HepG2 (cell line): ENCODE measurements at regions not wholly inside any gene's neighbourhood (a gene's known extent, or its start where the extent isn't known, plus 50 kb on each side); places are given as distances from the start of the nearest gene placed in this dataset.

Experiments
- BCL3 ChIP-seq: sonication (generic); formaldehyde crosslinking; IDR thresholded peaks from 2 replicates; pipeline ENCODE4 v1.5.1; 2020; ENCODE audit warnings: mild to moderate bottlenecking, missing genetic modification reagents, moderate library complexity
- ESRRA ChIP-seq: sonication (generic); formaldehyde crosslinking; IDR thresholded peaks from 2 replicates; pipeline ENCODE4 v1.5.1; 2020; ENCODE audit warnings: mild to moderate bottlenecking, low read depth, missing genetic modification reagents
- EZH2 ChIP-seq: conservative IDR thresholded peaks from 2 replicates; pipeline ENCODE4 v1.6.1; 2012; ENCODE audit warnings: mild to moderate bottlenecking, low read depth, low read length, moderate library complexity
- HMGXB3 ChIP-seq: sonication (generic); formaldehyde crosslinking; IDR thresholded peaks from 2 replicates; pipeline ENCODE4 v1.4.0; 2020; ENCODE audit warnings: missing genetic modification reagents, borderline replicate concordance
- RAD21 ChIP-seq: fragments of 450-650 bp; formaldehyde crosslinking; IDR thresholded peaks from 2 replicates; pipeline ENCODE4 v1.5.0; 2020; ENCODE audit warnings: mild to moderate bottlenecking
- ZBTB33 ChIP-seq: sonication (generic); formaldehyde crosslinking; IDR thresholded peaks from 2 replicates; pipeline ENCODE4 v1.4.0; 2020; ENCODE audit warnings: missing genetic modification reagents

- TF ChIP-seq ZBTB33 (CRISPR knock-in tag) (no peak), RAD21 (no peak), BCL3 (CRISPR knock-in tag) (no peak), HMGXB3 (CRISPR knock-in tag) (no peak), EZH2 (no peak), ESRRA (CRISPR knock-in tag) (no peak)
These were observed 308.9 kb downstream of the DTWD2 start for GRCh38 chr5:118679264-118679940.
